ENCODE measurements at regions not wholly inside any gene's neighbourhood (a gene's known extent, or its start where the extent isn't known, plus 50 kb on each side); places are given as distances from the start of the nearest gene placed in this dataset.
A peak's percentile ranks its signal among the peaks of the same experiment; 100 is the strongest.

GRCh38 chr2:161028581-161028980 lies 131.6 kb upstream of the TANK start:
- no peak for TF ChIP-seq MAX (IDR thresholded peaks at IDR 0.05)
- no peak for TF ChIP-seq EGR1 (IDR thresholded peaks at IDR 0.05)
- TF ChIP-seq YY1 (IDR thresholded peaks at IDR 0.05; ENCODE audit: low read depth), result no peak
- no peak for TF ChIP-seq TEAD4 (IDR thresholded peaks at IDR 0.05)
- TF ChIP-seq RAD21 (IDR thresholded peaks at IDR 0.05; ENCODE audit: low read depth), result no peak
- TF ChIP-seq USF1 (IDR thresholded peaks at IDR 0.05), result no peak
- TF ChIP-seq NFIC (IDR thresholded peaks at IDR 0.05), result no peak
- TF ChIP-seq CREB1 (IDR thresholded peaks at IDR 0.05; ENCODE audit: low read depth), result no peak
- TF ChIP-seq CEBPB (IDR thresholded peaks at IDR 0.05), result no peak
- no peak for TF ChIP-seq ZBTB7A (IDR thresholded peaks at IDR 0.05; ENCODE audit: low read depth)

GRCh38 chr2:161029321-161029720 lies 130.9 kb upstream of the TANK start:
- TF ChIP-seq TAF1 (IDR thresholded peaks at IDR 0.05; ENCODE audit: low read depth) (no peak), CEBPB (IDR thresholded peaks at IDR 0.05) (no peak), RAD21 (IDR thresholded peaks at IDR 0.05; ENCODE audit: low read depth) (no peak), REST (IDR thresholded peaks at IDR 0.05; ENCODE audit: low read depth) (no peak)

GRCh38 chr2:161030260-161031063 lies 129.8 kb upstream of the TANK start:
- TF ChIP-seq NFIC (IDR thresholded peaks at IDR 0.05), result 0 out of 2 replicates have a peak, but pooled peaks have one; percentile 17
- TF ChIP-seq USF1 (IDR thresholded peaks at IDR 0.05), result no peak
- TF ChIP-seq EP300 (IDR thresholded peaks at IDR 0.05; ENCODE audit: borderline replicate concordance), result peak; percentile 38; the same call in 1 of the 2 replicates
- TF ChIP-seq CEBPB (IDR thresholded peaks at IDR 0.05), result peak; percentile 86
- TF ChIP-seq CREB1 (IDR thresholded peaks at IDR 0.05; ENCODE audit: low read depth), result no peak
- peak; percentile 61; the same call in 1 of the 2 replicates for TF ChIP-seq TEAD4 (IDR thresholded peaks at IDR 0.05)

- no peak for TF ChIP-seq REST (IDR thresholded peaks at IDR 0.05; ENCODE audit: low read depth)
- TF ChIP-seq NFIC (IDR thresholded peaks at IDR 0.05), result no peak
- no peak for TF ChIP-seq TEAD4 (IDR thresholded peaks at IDR 0.05)
- TF ChIP-seq CREB1 (IDR thresholded peaks at IDR 0.05; ENCODE audit: low read depth), result no peak
- TF ChIP-seq FOXM1 (IDR thresholded peaks at IDR 0.05; ENCODE audit: borderline replicate concordance, low read depth), result no peak
- TF ChIP-seq USF1 (IDR thresholded peaks at IDR 0.05), result no peak
- TF ChIP-seq RAD21 (IDR thresholded peaks at IDR 0.05; ENCODE audit: low read depth), result no peak
- no peak for TF ChIP-seq MAX (IDR thresholded peaks at IDR 0.05)
- TF ChIP-seq YY1 (IDR thresholded peaks at IDR 0.05; ENCODE audit: low read depth), result no peak
- TF ChIP-seq EGR1 (IDR thresholded peaks at IDR 0.05), result no peak
- TF ChIP-seq TCF12 (IDR thresholded peaks at IDR 0.05; ENCODE audit: low read depth), result no peak
- TF ChIP-seq ZBTB7A (IDR thresholded peaks at IDR 0.05; ENCODE audit: low read depth), result no peak
- TF ChIP-seq TAF1 (IDR thresholded peaks at IDR 0.05; ENCODE audit: low read depth), result no peak
- TF ChIP-seq CEBPB (IDR thresholded peaks at IDR 0.05), result no peak
- no peak for TF ChIP-seq EP300 (IDR thresholded peaks at IDR 0.05; ENCODE audit: borderline replicate concordance)
These were observed 128.7 kb upstream of the TANK start for GRCh38 chr2:161031511-161031910.

- TF ChIP-seq EGR1 (IDR thresholded peaks at IDR 0.05) (no peak), TEAD4 (IDR thresholded peaks at IDR 0.05) (no peak), NFIC (IDR thresholded peaks at IDR 0.05) (no peak), CREB1 (IDR thresholded peaks at IDR 0.05; ENCODE audit: low read depth) (no peak), USF1 (IDR thresholded peaks at IDR 0.05) (no peak), MAX (IDR thresholded peaks at IDR 0.05) (no peak), FOXM1 (IDR thresholded peaks at IDR 0.05; ENCODE audit: borderline replicate concordance, low read depth) (no peak), EP300 (IDR thresholded peaks at IDR 0.05; ENCODE audit: borderline replicate concordance) (no peak)
These were observed 127.6 kb upstream of the TANK start for GRCh38 chr2:161032635-161033034.

All from Ishikawa (cell line).